Glutamatergic neuron (in vitro differentiated cells): ENCODE measurements at regions not wholly inside any gene's neighbourhood (a gene's known extent, or its start where the extent isn't known, plus 50 kb on each side); places are given as distances from the start of the nearest gene placed in this dataset.

Experiments used
- DNase-seq: peaks from one replicate; pipeline ENCODE4 v3.0.0; 2022
- H3K27ac Mint-ChIP-seq: one replicate; pipeline ENCODE4 v1.8.0; 2020; ENCODE audit warnings: mild to moderate bottlenecking, mixed read lengths, inconsistent platforms; ENCODE audit not compliant: unreplicated experiment
- H3K27me3 Mint-ChIP-seq: one replicate; pipeline ENCODE4 v1.8.0; 2020; ENCODE audit warnings: mild to moderate bottlenecking, moderate library complexity, mixed read lengths, inconsistent platforms; ENCODE audit not compliant: unreplicated experiment
- H3K36me3 Mint-ChIP-seq: one replicate; pipeline ENCODE4 v1.8.0; 2020; ENCODE audit warnings: mild to moderate bottlenecking, mixed read lengths, inconsistent platforms; ENCODE audit not compliant: unreplicated experiment
- H3K4me1 Mint-ChIP-seq: one replicate; pipeline ENCODE4 v1.8.0; 2020; ENCODE audit warnings: mild to moderate bottlenecking, low read depth, mixed read lengths, inconsistent platforms; ENCODE audit not compliant: unreplicated experiment
- H3K4me3 Mint-ChIP-seq: one replicate; pipeline ENCODE4 v1.8.0; 2020; ENCODE audit warnings: mild to moderate bottlenecking, mixed read lengths, inconsistent platforms; ENCODE audit not compliant: unreplicated experiment
- H3K9me3 Mint-ChIP-seq: one replicate; pipeline ENCODE4 v1.8.0; 2020; ENCODE audit warnings: mild to moderate bottlenecking, moderate library complexity, mixed read lengths, inconsistent platforms; ENCODE audit not compliant: unreplicated experiment
- CTCF ChIP-seq: fragments of 200-600 bp; sonication (generic); IDR thresholded peaks from one replicate; pipeline ENCODE4 v1.5.0; 2021; ENCODE audit not compliant: partially characterized antibody, unreplicated experiment

- Mint-ChIP-seq H3K27me3 (no peaks in the 10 kb centered on the region), H3K36me3 (no peaks in the 10 kb centered on the region), H3K4me1 (no peaks in the 10 kb centered on the region), H3K4me3 (no peak overlapping the region), H3K27ac (no peak overlapping the region), H3K9me3 (peaks cover 6% of the 10 kb centered on the region)
- no peak for DNase-seq
- no peak for TF ChIP-seq CTCF
Observed at GRCh38 chr19:32201636-32202051, 143.8 kb upstream of the ZNF507 start.

GRCh38 chr19:32202244-32202643 lies 143.2 kb upstream of the ZNF507 start:
- no peaks in the 10 kb centered on the region for H3K4me1 Mint-ChIP-seq
- DNase-seq, result no peak
- peaks cover 7% of the 10 kb centered on the region for H3K9me3 Mint-ChIP-seq
- H3K27ac Mint-ChIP-seq, result no peak overlapping the region
- H3K27me3 Mint-ChIP-seq, result no peaks in the 10 kb centered on the region
- H3K36me3 Mint-ChIP-seq, result no peaks in the 10 kb centered on the region
- TF ChIP-seq CTCF, result no peak
- no peak overlapping the region for H3K4me3 Mint-ChIP-seq

GRCh38 chr19:32203161-32203560 lies 142.2 kb upstream of the ZNF507 start:
- no peak overlapping the region for H3K4me3 Mint-ChIP-seq
- no peaks in the 10 kb centered on the region for H3K27me3 Mint-ChIP-seq
- no peak for TF ChIP-seq CTCF
- no peak overlapping the region for H3K27ac Mint-ChIP-seq
- H3K36me3 Mint-ChIP-seq, result no peaks in the 10 kb centered on the region
- no peaks in the 10 kb centered on the region for H3K4me1 Mint-ChIP-seq
- DNase-seq, result no peak
- peaks cover 6% of the 10 kb centered on the region for H3K9me3 Mint-ChIP-seq

GRCh38 chr19:32206065-32206464 lies 139.3 kb upstream of the ZNF507 start:
- Mint-ChIP-seq H3K27me3 (no peaks in the 10 kb centered on the region), H3K4me1 (no peaks in the 10 kb centered on the region), H3K27ac (no peak overlapping the region)

GRCh38 chr19:32208060-32208459 lies 137.3 kb upstream of the ZNF507 start:
- DNase-seq, result no peak
- H3K4me3 Mint-ChIP-seq, result no peak overlapping the region
- peaks cover 6% of the 10 kb centered on the region for H3K9me3 Mint-ChIP-seq
- H3K27ac Mint-ChIP-seq, result no peak overlapping the region
- no peak for TF ChIP-seq CTCF
- H3K27me3 Mint-ChIP-seq, result no peaks in the 10 kb centered on the region
- no peaks in the 10 kb centered on the region for H3K4me1 Mint-ChIP-seq
- H3K36me3 Mint-ChIP-seq, result peaks cover 8% of the 10 kb centered on the region

More at GRCh38 chr19:32206065-32206464, 139.3 kb upstream of the ZNF507 start:
- no peak for TF ChIP-seq CTCF
- DNase-seq, result no peak
- H3K36me3 Mint-ChIP-seq, result peaks cover 8% of the 10 kb centered on the region
- no peak overlapping the region for H3K4me3 Mint-ChIP-seq
- H3K9me3 Mint-ChIP-seq, result peaks cover 6% of the 10 kb centered on the region
